Panc1 (cell line): ENCODE measurements at regions not wholly inside any gene's neighbourhood (a gene's known extent, or its start where the extent isn't known, plus 50 kb on each side); places are given as distances from the start of the nearest gene placed in this dataset.

Experiments used
- ATAC-seq: fragments of 200-7000 bp; cut with Tn5 transposase; 2 replicates; pipeline ENCODE4 v1.9.1; 2020; ENCODE audit warnings: mild to moderate bottlenecking, moderate library complexity
- BruUV-seq: library from RNA; stranded (reverse); fragments of 400-500 nt; replicated peaks from 2 replicates; lab custom pipeline; 2021; lab: Mats Ljungman, UMichigan
- CTCF ChIA-PET: fragments of 300-600 bp; sonication (Branson Sonifier 250); formaldehyde crosslinking; loops from one replicate; lab custom pipeline; 2022; ENCODE audit warnings: antibody characterized with exemption; lab: Charles Lee
- POLR2A ChIA-PET: fragments of 300-600 bp; sonication (Branson Sonifier 250); formaldehyde crosslinking; loops from one replicate; lab custom pipeline; 2022; ENCODE audit warnings: antibody characterized with exemption; lab: Charles Lee
- DNase-seq: peaks from one replicate; pipeline ENCODE4 v3.0.0-alpha.2; 2010; ENCODE audit warnings: low read depth, low spot score
- H3K27ac ChIP-seq: 2 replicates; pipeline ENCODE4 v1.5.1; 2011; ENCODE audit warnings: mild to moderate bottlenecking, low read length, inconsistent platforms
- H3K27me3 ChIP-seq: fragments of 200-500 bp; sonication (Bioruptor generic); 2 replicates; pipeline ENCODE4 v1.6.0; 2014; ENCODE audit warnings: low read length, inconsistent platforms; ENCODE audit not compliant: control insufficient read depth, insufficient read depth
- H3K36me3 ChIP-seq: fragments of 200-500 bp; sonication (Bioruptor generic); 2 replicates; pipeline ENCODE4 v1.5.1; 2014; ENCODE audit warnings: inconsistent platforms, mild to moderate bottlenecking, low read length, moderate library complexity; ENCODE audit not compliant: control insufficient read depth, insufficient read depth
- H3K4me1 ChIP-seq: 2 replicates; pipeline ENCODE4 v1.5.1; 2011; ENCODE audit warnings: inconsistent platforms, mild to moderate bottlenecking, low read length, moderate library complexity; ENCODE audit not compliant: control insufficient read depth, insufficient read depth
- H3K4me3 ChIP-seq, 2 experiments: 2 replicates each; pipeline ENCODE4 v1.5.1; 2011 to 2012; ENCODE audit warnings: low read depth in 2 of 2, low read length in 2 of 2, mild to moderate bottlenecking in 2 of 2, inconsistent platforms in 1 of 2, moderate library complexity in 1 of 2
- H3K9me3 ChIP-seq: fragments of 200-500 bp; sonication (Bioruptor generic); 2 replicates; pipeline ENCODE4 v1.5.1; 2014; ENCODE audit warnings: low read depth, mild to moderate bottlenecking, inconsistent platforms, low read length, moderate library complexity; ENCODE audit not compliant: control insufficient read depth, insufficient read depth
- CTCF ChIP-seq: fragments of 450-650 bp; IDR thresholded peaks from 2 replicates; pipeline ENCODE4 v1.5.1; 2017; ENCODE audit warnings: mild to moderate bottlenecking
- POLR2AphosphoS5 ChIP-seq: IDR thresholded peaks from 2 replicates; pipeline ENCODE4 v1.6.1; 2012; ENCODE audit warnings: mild to moderate bottlenecking, low read depth, low read length, moderate library complexity
- REST ChIP-seq, 2 experiments: IDR thresholded peaks; 2 replicates each; pipeline ENCODE4 v1.6.1; 2011 to 2012; ENCODE audit warnings: low read depth in 2 of 2, control low read depth in 1 of 2, low read length in 1 of 2, mild to moderate bottlenecking in 1 of 2, moderate library complexity in 1 of 2; ENCODE audit not compliant: insufficient read depth in 1 of 2
- SIN3A ChIP-seq: IDR thresholded peaks from 2 replicates; pipeline ENCODE4 v1.6.1; 2012; ENCODE audit warnings: low read depth, mild to moderate bottlenecking, low read length, moderate library complexity, borderline replicate concordance; ENCODE audit not compliant: insufficient read depth
- TCF7L2 ChIP-seq: IDR thresholded peaks from 2 replicates; pipeline ENCODE4 v1.6.1; 2011; ENCODE audit warnings: mild to moderate bottlenecking, low read depth, low read length, inconsistent platforms
- in situ Hi-C: cut with HindIII; loops from 2 replicates; pipeline ENCODE4 v1.10.0; 2016; ENCODE audit warnings: low sequenced_read_pairs, low pct_unique_long_range_greater_than_20kb
- intact Hi-C: fragments of 100-400 bp; cut with micrococcal nuclease; formaldehyde crosslinking; loops from one replicate; pipeline ENCODE4 v1.10.0; 2022; ENCODE audit not compliant: unreplicated experiment

- TF ChIP-seq REST (IDR thresholded peaks at IDR 0.05; ENCODE audit: insufficient read depth in 1 of 2, low read depth in 2 of 2, low read length in 1 of 2): no peak
- H3K27ac ChIP-seq: no peak overlapping the region
- no peaks in the 10 kb centered on the region for H3K36me3 ChIP-seq
- no TSS peak for BruUV-seq
- H3K4me1 ChIP-seq: no peaks in the 10 kb centered on the region; the same call in 1 of the 2 replicates
- intact Hi-C loops: no loop called here
- H3K9me3 ChIP-seq: no peaks in the 10 kb centered on the region
- DNase-seq: no peak
- H3K4me3 ChIP-seq: no peak overlapping the region
- no peaks in the 10 kb centered on the region for H3K27me3 ChIP-seq
- in situ Hi-C loops: no loop called here
- CTCF ChIA-PET: no interaction called here
- POLR2A ChIA-PET: no interaction called here
- ATAC-seq: no peak
Observed at GRCh38 chr3:18090377-18090776, 334.8 kb downstream of the SATB1 start.

GRCh38 chr3:18087988-18088387, 337.2 kb downstream of the SATB1 start:
- in situ Hi-C loops (no loop called here), intact Hi-C loops (no loop called here)
- Histone ChIP-seq H3K4me3 (no peak overlapping the region), H3K9me3 (no peaks in the 10 kb centered on the region), H3K27me3 (no peaks in the 10 kb centered on the region), H3K27ac (no peak overlapping the region), H3K36me3 (no peaks in the 10 kb centered on the region), H3K4me1 (no peaks in the 10 kb centered on the region; the same call in 1 of the 2 replicates)
- BruUV-seq: no TSS peak
- no peak for ATAC-seq
- ChIA-PET CTCF (no interaction called here), POLR2A (no interaction called here)
- DNase-seq: no peak
- TF ChIP-seq REST (IDR thresholded peaks at IDR 0.05; ENCODE audit: insufficient read depth in 1 of 2, low read depth in 2 of 2, low read length in 1 of 2): no peak
- TF ChIP-seq SIN3A: no peak
- TF ChIP-seq POLR2AphosphoS5: no peak
- no peak for TF ChIP-seq TCF7L2
- no peak for TF ChIP-seq CTCF
